Sciatic nerve (tissue), 2 donors: ENCODE measurements at regions not wholly inside any gene's neighbourhood (a gene's known extent, or its start where the extent isn't known, plus 50 kb on each side); places are given as distances from the start of the nearest gene placed in this dataset.
"Not testable (repeated sequence)": the region's sequence is repeated elsewhere in the genome, so short reads cannot be mapped to it uniquely, and the experiment has no call there.

ENCODE experiments used
- ATAC-seq: fragments of 200-7000 bp; cut with Tn5 transposase; one replicate; pipeline ENCODE4 v1.9.1; 2020; ENCODE audit warnings: mild to moderate bottlenecking, moderate library complexity
- DNase-seq: peaks from one replicate; pipeline ENCODE4 v3.0.0-alpha.2; 2020; ENCODE audit warnings: low spot score
- intact Hi-C: fragments of 100-400 bp; cut with DNase I; formaldehyde crosslinking; loops from one replicate; pipeline ENCODE4 v1.14.2; 2022
- donor health status: DM: no; HTN: no; CAD: no.
- donor health status: DM: no; HTN: no; CAD: no.

DNA sequence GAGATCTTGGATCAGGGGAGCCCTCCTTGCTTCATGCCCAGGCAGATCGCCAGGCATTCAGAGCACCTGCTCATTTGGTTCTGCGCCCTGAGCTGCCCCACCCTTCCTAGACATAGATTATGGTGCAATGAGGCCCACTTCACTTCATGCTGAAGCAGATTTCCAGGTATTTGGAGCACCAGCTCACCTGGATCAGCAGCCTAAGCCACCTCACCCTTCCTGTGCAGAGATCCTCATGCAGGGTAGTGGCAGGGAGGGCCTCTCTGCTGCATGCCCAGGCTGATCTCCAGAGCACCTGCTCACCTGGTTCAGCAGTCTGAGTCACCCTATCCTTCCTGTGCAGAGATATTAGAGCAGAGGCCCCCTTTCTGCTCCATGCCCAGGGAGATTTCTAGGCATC lies 1966.1 kb downstream of the PCDH9 start:
- DNase-seq: no peak
- no peak for ATAC-seq
- intact Hi-C loops: loop anchor here (10.0 kb wide), 1 partner anchor 499 kb away; no protein-coding TSS in a partner anchor

DNA sequence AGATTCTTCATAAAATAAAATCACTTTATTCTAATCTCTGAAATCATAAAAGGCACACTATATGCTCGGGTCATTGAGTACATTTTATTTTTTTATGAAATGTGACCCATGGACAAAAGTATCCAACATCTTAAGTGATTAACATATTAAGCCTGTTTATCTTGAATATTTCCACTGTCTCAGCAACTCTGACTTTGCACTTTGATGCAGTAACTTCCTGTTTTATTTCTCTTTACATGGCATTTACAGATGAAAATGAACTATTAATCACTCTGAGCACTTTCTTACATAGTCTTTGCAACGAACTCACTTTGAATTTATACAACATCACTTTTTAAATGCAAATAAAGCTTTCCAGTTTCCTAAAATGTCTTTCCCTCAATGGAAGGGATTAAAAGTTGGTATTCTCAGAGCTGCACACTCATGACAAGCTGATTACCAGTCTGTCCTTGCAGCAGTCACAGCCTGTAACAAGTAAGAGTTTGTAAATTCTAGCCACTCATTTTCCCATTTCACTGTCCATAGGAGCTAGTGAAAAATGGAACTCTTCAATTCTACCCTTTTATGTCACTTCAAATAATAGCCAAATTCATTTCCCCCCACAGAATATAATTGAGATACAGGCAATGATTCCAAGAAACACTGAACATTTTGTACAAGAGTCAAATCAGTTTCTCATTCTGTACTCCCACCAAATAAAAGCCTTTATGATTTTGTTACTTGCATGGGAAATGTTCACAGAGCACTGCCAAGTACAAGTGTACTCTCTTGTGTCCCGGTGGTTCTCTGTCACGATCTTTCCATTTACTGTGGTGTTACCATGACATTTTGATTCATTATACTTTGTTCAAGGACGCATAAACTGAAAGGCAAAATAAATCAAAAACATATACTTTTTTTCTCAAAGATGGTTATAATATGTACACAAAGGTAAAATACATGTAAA lies 1968.9 kb downstream of the PCDH9 start:
- intact Hi-C loops: loop anchor here (10.0 kb wide), 1 partner anchor 496 kb away; no protein-coding TSS in a partner anchor
- ATAC-seq (no peak), DNase-seq (no peak)

DNA sequence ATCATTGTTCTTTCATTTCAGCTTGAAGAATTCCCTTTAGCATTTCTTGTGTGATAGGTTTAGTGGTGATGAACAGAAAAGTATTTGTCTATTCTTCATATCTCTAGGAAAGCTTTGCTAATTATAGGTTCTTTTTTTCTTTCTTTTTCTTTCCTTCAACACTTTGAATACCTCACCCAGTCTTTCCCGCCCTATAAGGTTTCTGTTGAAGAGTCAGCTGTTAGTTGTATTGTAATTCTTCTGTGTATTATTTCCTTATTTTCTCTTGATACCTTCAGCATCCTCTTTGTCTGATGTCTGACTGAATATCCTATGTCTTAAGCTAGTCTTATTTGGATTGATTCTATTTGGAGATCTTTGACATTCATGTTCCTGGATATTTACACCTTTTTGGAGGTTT lies 1989.4 kb downstream of the PCDH9 start:
- ATAC-seq: no peak
- DNase-seq: no peak
- intact Hi-C loops: no loop called here

DNA sequence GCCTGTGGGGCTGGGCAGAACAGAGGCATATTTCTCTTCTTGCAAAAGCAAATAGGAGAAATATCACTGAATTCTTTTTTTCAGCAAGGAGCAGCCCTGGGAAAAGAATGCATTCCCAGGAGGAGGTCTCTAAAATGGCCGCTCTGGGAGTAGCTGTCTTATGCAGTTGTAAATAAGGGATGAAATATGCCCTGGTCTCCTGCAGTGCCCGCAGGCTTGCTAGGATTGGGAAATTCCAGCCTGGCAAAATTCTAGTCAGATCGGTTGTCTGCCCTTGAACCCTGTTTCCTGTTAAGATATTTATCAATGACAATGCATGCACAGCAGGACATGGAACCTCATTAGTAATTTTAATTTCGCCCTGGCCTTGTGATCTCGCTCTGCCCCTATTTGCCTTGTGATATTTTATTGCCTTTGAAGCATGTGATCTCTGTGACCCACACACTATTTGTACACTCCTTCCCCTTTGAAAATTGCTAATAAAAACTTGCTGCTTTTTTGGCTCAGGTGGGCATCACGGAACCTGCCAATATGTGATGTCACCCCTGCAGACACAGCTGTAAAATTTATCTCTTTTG lies 1993.2 kb downstream of the PCDH9 start:
- ATAC-seq (no peak), DNase-seq (no peak)
- intact Hi-C loops: no loop called here

DNA sequence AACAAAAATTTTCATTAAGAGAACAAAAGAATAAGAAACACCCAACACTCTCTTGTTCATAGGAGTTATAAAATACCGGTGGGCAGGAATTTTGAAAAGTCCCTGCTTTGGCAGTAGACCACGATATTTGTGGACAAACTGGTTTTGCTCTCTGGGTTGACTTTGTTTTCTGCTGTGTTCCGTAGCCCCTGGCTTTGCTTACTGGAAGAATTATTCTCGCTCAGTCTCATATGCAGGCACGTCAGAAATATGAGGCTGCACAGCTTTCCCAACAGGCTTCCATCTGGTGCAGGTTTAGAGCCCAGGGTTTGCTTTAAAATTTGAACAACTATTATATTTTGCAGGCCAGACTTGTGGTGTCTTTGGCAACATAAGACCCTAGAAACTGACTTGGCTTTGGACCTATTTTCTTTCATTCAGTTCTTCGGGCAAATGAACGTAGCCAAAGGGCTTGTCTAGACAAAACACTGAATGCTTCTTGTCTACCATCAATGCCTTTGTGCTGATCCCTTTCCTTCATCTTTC lies 2012.6 kb downstream of the PCDH9 start:
- intact Hi-C loops: no loop called here
- ATAC-seq (no peak), DNase-seq (no peak)

DNA sequence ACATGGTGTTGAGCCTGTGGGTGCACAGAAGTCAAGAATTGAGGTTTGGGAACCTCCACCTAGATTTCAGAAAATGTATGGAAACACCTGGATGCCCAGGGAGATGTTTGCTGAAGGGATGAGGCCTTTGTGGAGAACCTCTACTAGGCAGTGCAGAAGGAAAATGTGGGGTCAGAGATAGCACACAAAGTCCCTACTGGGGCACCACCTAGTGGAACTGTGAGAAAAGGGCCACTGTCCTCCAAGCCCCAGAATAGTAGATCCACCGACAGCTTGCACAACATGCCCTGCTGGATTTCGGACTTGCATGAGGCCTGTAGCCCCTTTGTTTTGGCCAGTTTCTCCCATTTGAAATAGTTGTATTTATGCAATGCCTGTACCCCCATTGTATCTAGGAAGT lies 2027.3 kb downstream of the PCDH9 start:
- DNase-seq, ATAC-seq, intact Hi-C loops: not testable (repeated sequence)

DNA sequence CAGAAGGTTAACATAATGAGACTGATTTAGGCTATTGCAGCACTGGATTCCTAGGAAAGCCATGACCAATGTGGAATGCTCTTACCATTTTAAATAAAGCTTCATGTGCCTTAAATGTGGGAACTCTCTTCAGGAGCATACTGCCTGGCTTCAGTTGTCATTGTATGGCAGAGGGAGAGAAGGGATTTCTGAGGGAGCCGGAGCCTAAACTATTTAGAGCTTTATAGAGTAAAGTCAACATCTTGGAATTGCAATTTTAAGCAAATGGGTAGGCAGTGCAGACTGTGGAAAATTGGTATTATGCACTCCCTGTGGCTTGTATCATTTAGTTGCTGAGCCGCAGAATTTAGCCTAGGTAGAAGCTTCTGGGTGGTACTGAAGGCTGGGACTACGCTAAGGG lies 2041.4 kb downstream of the PCDH9 start:
- DNase-seq: no peak
- no peak for ATAC-seq
- intact Hi-C loops: no loop called here

DNA sequence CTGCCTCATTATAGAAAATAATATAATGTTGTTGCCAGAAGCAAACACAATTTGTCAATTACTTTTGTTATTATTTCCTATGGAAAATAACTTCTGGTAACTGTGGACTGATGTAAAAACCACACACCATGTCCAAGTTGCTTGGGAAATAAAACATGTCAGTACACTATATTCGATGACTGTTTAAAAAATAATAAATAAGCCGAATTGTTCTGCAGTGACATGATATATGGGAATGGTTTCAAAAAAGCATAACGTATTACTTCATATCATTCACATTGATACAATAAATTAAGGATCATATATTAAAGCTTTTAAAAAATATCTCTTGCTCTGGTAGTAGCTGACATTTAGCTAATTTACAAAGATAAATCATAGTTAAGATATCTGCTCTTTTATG lies 2062.1 kb downstream of the PCDH9 start:
- DNase-seq: no peak
- intact Hi-C loops: no loop called here
- ATAC-seq: no peak

DNA sequence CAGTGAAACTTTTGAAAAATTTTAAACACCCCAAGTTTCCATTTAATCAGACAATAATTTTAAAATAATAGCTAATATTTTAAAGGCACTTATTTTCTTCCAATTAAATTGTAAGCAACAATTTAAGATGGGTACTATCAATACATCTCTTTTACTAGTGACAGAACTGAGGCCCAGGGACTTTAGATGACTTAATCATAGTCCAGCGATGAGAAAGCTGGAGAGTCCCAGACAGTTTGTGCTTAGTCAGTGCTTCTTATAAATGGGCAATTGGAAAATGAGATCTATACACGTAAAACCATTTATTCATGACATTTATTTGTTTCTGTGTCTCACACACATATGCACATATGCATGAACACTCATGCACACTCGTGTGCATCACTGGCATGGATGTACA lies 2063.5 kb downstream of the PCDH9 start:
- DNase-seq (no peak), ATAC-seq (no peak)
- intact Hi-C loops: no loop called here

DNA sequence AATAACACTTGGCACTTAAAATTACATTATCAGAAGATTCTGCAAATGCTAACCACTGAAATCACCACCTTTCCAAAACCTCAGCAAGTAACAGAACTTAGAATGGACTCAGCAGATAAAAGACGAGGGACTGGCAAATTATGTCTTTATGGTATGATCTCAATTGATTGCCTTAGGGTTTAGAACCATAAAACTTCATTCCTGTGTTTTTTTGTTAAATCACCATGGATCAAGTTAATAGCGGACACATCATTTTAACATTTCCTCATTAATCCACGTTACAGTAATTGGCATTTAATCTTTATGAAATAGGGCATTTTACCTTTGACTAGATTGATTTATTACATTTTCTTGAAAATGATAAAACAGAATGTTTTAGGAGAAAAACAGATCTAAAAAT lies 2070.3 kb downstream of the PCDH9 start:
- DNase-seq: no peak
- intact Hi-C loops: no loop called here
- ATAC-seq: no peak

DNA sequence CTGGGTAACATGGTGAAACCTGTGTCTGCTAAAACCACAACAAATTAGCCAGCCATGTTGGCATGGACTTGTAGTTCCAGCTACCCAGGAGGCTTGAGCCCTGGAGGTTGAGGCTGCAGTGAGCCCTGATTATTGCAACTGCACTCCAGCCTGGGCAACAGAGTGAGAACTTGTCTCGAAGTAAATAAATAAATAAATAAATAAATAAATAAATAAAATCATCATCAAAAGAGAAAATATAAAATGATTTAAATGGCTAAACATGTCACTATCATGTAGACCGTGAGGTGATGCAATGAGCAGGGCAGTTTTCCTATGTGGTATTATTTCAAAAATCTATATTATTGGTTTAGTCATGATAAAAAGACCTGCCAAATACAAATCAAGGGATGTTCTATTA lies 2074.3 kb downstream of the PCDH9 start:
- ATAC-seq: no peak
- intact Hi-C loops: no loop called here
- DNase-seq: no peak

DNA sequence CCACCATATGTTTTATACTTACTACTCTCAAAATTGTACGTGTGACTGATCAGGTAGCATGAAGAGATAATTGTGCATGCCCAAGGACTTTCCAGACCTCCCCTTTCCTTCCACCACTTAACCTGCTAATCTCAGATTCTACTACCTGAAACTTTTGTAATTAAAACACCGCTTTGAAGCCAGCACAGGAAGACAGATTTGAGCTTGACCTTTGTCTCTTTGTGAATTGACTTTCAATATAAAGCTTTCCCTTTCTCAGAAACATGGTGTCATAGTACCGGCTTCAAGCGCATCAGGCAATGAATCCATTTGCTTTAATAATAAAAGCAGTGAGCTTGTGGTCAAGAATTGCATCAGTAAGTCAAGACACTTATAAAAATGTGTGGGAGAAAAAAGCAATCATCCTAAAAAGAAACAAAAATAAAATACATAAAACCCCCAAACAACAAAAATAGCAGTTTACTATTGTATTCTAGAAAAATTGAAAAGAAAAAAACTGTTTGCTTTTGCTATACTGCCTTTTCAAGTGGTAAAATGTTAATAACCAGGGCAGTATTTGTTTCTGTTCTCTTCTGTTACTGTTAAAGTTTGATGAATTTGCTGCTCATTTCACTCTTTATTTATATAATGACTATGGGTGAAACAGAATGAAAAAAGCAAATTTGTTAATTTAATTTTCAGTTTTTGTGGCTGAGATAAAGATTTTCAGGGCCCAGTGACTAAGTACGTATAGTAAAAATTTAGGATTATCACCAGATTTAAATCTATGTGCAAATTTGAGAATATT lies 2075.3 kb downstream of the PCDH9 start:
- DNase-seq (no peak), ATAC-seq (no peak)
- intact Hi-C loops: no loop called here

DNA sequence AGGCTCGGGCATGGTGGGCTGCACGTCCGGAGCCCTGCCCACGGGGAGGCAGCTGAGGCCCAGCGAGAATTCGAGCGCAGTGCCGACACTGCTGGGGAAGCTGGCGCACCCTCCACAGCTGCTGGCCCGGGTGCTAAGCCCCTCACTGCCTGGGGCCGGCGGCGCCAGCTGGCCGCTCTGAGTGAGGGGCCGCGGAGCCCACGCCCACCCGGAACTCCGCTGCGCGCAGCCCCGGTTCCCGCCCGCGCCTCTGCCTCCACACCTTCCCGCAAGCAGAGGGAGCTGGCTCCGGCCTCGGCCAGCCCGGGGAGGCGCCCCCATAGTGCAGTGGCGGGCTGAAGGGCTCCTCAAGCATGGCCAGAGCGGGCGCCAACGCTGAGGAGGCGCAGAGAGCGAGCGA lies 2080.4 kb downstream of the PCDH9 start:
- DNase-seq (no peak), ATAC-seq (no peak)
- intact Hi-C loops: no loop called here

DNA sequence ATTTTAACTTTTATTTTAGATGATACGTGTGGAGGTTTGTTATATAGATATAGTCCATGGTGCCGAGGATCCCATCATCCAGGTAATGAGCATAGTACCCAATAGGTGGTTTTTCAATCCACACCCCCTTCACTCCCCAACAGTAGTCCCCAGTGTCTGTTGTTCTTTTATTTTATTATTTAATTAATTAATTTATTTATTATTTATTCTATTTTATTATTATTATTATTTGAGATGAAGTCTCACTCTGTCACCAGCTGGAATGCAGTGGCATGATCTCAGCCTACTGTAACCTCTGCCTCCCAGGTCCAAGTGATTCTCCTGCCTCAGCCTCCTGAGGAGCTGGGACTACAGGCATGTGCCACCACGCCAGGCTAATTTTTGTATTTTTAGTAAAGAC lies 2086.2 kb downstream of the PCDH9 start:
- intact Hi-C loops: no loop called here
- ATAC-seq: no peak
- no peak for DNase-seq

DNA sequence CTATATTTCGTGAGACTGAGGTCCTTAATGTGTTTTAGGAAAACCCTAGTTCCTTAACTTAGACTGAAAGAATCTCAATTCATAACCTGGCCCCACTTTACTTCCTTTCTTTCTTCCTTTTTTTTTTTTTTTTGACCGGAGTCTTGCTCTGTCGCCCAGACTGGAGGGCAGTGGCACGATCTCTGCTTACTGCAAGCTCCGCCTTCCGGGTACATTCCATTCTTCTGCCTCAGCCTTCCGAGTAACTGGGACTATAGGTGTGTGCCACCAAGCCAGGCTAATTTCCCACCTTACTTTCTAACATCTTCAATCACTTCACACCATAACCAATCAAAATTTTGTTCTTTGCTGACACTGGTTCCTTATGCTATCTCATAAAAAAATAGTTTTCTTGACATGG lies 2097.0 kb downstream of the PCDH9 start:
- intact Hi-C loops: no loop called here
- no peak for ATAC-seq

DNA sequence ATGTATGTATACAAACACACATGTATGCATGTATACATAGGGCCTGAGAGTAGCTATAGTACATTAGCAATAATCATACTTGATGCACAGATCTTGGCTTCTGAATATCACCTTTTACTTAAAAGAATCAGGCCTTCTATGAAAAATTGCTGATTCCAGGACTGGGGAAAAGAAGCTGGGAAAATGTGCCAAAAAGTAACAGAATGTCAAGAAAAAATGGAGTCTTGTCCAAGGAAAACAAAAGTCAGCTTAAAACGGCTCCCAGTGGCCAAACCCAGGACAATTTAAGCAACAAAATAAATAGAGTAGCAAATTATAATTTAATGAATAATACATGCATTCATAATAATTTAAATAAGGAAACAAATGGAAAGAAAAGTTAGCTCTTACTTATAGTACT lies 2104.9 kb downstream of the PCDH9 start:
- intact Hi-C loops: no loop called here
- DNase-seq: no peak
- ATAC-seq: no peak

More for the DNA sequence above, 2097.0 kb downstream of the PCDH9 start:
- no peak for DNase-seq

DNA sequence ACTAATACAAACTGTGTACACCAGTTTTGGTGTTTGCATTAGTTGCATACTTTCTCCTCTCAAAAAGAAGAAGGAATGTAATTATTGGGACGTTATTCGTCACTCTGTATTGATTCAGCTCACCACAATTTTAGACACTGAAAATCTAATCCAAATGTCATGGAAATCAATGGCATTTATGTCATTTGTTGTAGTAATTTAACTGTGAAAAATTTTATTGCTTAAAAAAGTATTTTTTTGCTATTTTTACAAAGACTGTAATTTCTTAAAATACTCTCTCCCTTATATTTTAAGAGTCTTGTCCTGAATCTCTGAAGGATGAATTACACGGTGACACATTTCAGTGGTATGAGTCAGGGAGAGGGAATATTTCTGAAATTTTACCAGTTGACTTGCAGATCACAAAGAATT lies 2117.6 kb downstream of the PCDH9 start:
- no peak for DNase-seq
- no peak for ATAC-seq
- intact Hi-C loops: no loop called here

DNA sequence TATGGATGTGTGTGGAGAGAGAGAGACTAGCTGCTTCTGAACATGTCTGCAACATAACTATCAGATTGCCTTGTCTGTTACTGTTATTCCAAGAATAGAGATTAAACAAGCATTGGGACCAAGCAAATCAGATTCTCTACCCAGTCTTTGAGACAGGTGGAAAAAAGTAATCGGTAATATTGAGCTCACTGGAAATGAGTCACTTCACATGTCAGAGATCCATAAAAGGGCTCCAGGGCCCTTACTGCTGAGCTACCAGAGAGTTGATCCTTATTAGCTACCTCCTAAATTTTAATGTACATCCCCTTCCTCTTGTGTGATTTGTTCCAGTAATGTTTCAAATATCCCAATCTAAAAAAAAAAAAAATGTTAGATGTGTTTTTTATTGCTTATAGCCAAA lies 2118.0 kb downstream of the PCDH9 start:
- intact Hi-C loops: no loop called here
- DNase-seq (no peak), ATAC-seq (no peak)

DNA sequence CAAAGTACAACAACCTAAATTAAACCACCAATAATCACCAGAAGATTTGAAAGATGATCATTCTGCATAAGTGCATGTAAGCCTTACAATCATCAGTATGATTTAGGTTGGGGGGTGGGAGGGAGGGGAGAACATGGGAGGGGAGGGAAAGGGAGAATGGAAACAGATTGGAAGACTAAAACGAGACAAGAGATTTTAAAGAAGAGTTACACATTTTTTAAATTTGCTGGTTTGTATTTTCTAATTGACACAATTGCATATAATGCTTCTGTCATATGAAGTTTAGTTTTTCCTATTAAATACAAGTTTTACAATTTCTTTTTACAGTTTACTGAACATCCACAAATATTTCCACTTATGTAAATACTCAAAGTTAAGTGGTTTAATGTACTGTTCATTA lies 2118.9 kb downstream of the PCDH9 start:
- ATAC-seq (no peak), DNase-seq (no peak)
- intact Hi-C loops: no loop called here

DNA sequence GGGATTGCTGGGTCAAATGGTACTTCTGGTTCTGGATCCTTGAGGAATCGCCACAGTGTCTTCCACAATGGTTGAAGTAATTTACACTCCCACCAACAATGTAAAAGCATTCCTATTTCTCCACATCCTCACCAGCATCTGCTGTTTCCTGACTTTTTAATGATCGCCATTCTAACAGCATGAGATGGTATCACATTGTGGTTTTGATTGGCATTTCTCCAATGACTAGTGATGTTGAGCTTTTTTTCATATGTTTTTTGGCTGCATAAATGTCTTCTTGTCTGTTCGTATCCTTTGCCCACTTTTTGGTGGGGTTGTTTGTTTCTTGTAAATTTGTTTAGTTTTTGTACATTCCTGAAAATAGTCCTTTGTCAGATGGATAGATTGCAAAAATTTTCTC lies 2125.7 kb downstream of the PCDH9 start:
- intact Hi-C loops, ATAC-seq: not testable (repeated sequence)

More for the DNA sequence above, 2125.7 kb downstream of the PCDH9 start:
- not testable (repeated sequence) for DNase-seq
